Activated T-helper 2 cell treated with anti-CD3 and anti-CD28 coated beads, Interferon-gamma antibody, Interleukin-2, Interleukin-4, amounts not matched to agents 10 μg/mL and 5 μg/mL and 100 μg/mL, durations not matched to agents 14 hours and 24 hours and 36 hours (primary cell): ENCODE measurements at regions not wholly inside any gene's neighbourhood (a gene's known extent, or its start where the extent isn't known, plus 50 kb on each side); places are given as distances from the start of the nearest gene placed in this dataset.
"Not testable (repeated sequence)": the region's sequence is repeated elsewhere in the genome, so short reads cannot be mapped to it uniquely, and the experiment has no call there.

Experiments used
- DNase-seq: peaks from one replicate; pipeline ENCODE4 v3.0.0; 2021; ENCODE audit warnings: low spot score
- H3K27ac Mint-ChIP-seq: one replicate; pipeline ENCODE4 v1.8.0; 2021; ENCODE audit warnings: mixed read lengths
- H3K27me3 Mint-ChIP-seq: one replicate; pipeline ENCODE4 v1.8.0; 2021; ENCODE audit warnings: low read depth, mixed read lengths
- H3K36me3 Mint-ChIP-seq: one replicate; pipeline ENCODE4 v1.8.0; 2021; ENCODE audit warnings: low read depth, mixed read lengths
- H3K4me1 Mint-ChIP-seq: one replicate; pipeline ENCODE4 v1.8.0; 2021; ENCODE audit warnings: low read depth, mixed read lengths
- H3K4me3 Mint-ChIP-seq: one replicate; pipeline ENCODE4 v1.8.0; 2021; ENCODE audit warnings: low read depth, mild to moderate bottlenecking, moderate library complexity, mixed read lengths
- H3K9me3 Mint-ChIP-seq: one replicate; pipeline ENCODE4 v1.8.0; 2021; ENCODE audit warnings: mixed read lengths
- intact Hi-C: fragments of 100-400 bp; cut with micrococcal nuclease; formaldehyde crosslinking; loops from one replicate; pipeline ENCODE4 v1.15.1; 2023

DNA sequence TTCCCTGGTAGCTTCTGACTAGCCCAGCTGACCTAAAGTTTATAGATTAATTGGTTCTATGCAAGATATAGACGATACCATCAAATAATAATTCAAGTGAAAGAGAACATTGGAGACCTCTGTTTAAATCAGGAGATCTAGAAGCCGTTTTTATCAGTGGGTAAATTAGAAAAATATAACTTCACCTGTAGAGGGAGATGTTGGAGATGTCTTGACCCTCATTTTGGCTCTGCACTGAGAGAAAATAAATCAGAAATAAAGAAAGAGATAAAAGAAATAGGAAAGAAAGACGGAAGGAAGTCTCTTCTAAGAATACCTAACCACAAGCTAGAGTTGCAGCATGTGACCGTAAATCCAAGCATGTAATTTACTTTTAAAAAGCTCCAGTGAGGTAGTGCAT lies 684.5 kb downstream of the C12orf50 start:
- Mint-ChIP-seq H3K4me1 (no peaks in the 10 kb centered on the region), H3K36me3 (no peaks in the 10 kb centered on the region), H3K4me3 (no peak overlapping the region), H3K27me3 (no peaks in the 10 kb centered on the region), H3K9me3 (peaks cover 12% of the 10 kb centered on the region), H3K27ac (no peak overlapping the region)
- intact Hi-C loops: no loop called here
- DNase-seq: no peak

- no peaks in the 10 kb centered on the region for H3K27me3 Mint-ChIP-seq
- H3K9me3 Mint-ChIP-seq: peaks cover 9% of the 10 kb centered on the region
- no peak overlapping the region for H3K4me3 Mint-ChIP-seq
- intact Hi-C loops: no loop called here
- no peaks in the 10 kb centered on the region for H3K36me3 Mint-ChIP-seq
- H3K4me1 Mint-ChIP-seq: no peaks in the 10 kb centered on the region
- H3K27ac Mint-ChIP-seq: no peak overlapping the region
- no peak for DNase-seq
Measured at GRCh38 chr12:87338681-87339080, 690.5 kb downstream of the C12orf50 start.

- H3K27me3 Mint-ChIP-seq: no peaks in the 10 kb centered on the region
Measured at GRCh38 chr12:87336814-87337336, 692.3 kb downstream of the C12orf50 start.

GRCh38 chr12:87332987-87333726 lies 696.0 kb downstream of the C12orf50 start:
- Mint-ChIP-seq H3K4me1 (no peaks in the 10 kb centered on the region), H3K27me3 (no peaks in the 10 kb centered on the region), H3K36me3 (no peaks in the 10 kb centered on the region), H3K9me3 (no peaks in the 10 kb centered on the region), H3K27ac (no peak overlapping the region), H3K4me3 (no peak overlapping the region)
- intact Hi-C loops: no loop called here
- DNase-seq: no peak

More at GRCh38 chr12:87336814-87337336, 692.3 kb downstream of the C12orf50 start:
- DNase-seq: no peak
- intact Hi-C loops: no loop called here
- Mint-ChIP-seq H3K9me3 (peaks cover 6% of the 10 kb centered on the region), H3K4me3 (no peak overlapping the region), H3K27ac (no peak overlapping the region), H3K36me3 (no peaks in the 10 kb centered on the region), H3K4me1 (no peaks in the 10 kb centered on the region)

- H3K36me3 Mint-ChIP-seq, H3K4me3 Mint-ChIP-seq, H3K27ac Mint-ChIP-seq, H3K27me3 Mint-ChIP-seq, DNase-seq, H3K9me3 Mint-ChIP-seq, H3K4me1 Mint-ChIP-seq, intact Hi-C loops: not testable (repeated sequence)
Measured at GRCh38 chr12:87330071-87330555, 699.1 kb downstream of the C12orf50 start.

GRCh38 chr12:87329076-87329863 lies 699.9 kb downstream of the C12orf50 start:
- H3K27ac Mint-ChIP-seq: no peak overlapping the region
- no peaks in the 10 kb centered on the region for H3K27me3 Mint-ChIP-seq
- H3K4me3 Mint-ChIP-seq: no peak overlapping the region
- H3K36me3 Mint-ChIP-seq: no peaks in the 10 kb centered on the region
- no peaks in the 10 kb centered on the region for H3K4me1 Mint-ChIP-seq
- intact Hi-C loops: no loop called here
- peaks cover 3% of the 10 kb centered on the region for H3K9me3 Mint-ChIP-seq
- DNase-seq: no peak

DNA sequence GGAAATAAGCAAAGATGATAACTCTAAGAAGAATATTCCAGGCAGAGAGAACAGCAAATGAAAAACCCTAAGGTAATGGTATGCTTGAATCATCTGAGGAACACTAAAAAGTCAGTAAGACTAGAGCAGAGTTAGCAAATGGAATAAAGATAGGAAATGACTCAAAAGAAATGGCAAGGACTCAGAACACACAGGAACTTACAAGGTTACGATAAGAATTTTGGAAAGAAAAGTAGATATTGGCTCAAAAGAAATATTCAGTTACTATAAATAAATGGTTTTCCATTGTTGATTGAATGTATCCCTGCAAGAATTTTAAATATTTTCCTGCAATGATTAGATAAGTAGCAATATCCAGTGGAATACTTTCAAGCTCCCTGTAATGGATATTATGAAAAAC lies 705.8 kb downstream of the C12orf50 start:
- DNase-seq: no peak
- intact Hi-C loops: no loop called here
- H3K27ac Mint-ChIP-seq: no peak overlapping the region
- peaks cover 5% of the 10 kb centered on the region for H3K9me3 Mint-ChIP-seq
- H3K27me3 Mint-ChIP-seq: no peaks in the 10 kb centered on the region
- no peak overlapping the region for H3K4me3 Mint-ChIP-seq
- H3K4me1 Mint-ChIP-seq: no peaks in the 10 kb centered on the region
- no peaks in the 10 kb centered on the region for H3K36me3 Mint-ChIP-seq

- no peak for DNase-seq
- Mint-ChIP-seq H3K4me1 (no peaks in the 10 kb centered on the region), H3K36me3 (no peaks in the 10 kb centered on the region), H3K9me3 (peaks cover 5% of the 10 kb centered on the region), H3K27me3 (no peaks in the 10 kb centered on the region), H3K27ac (no peak overlapping the region), H3K4me3 (no peak overlapping the region)
- intact Hi-C loops: no loop called here
Measured at GRCh38 chr12:87320724-87321123, 708.5 kb downstream of the C12orf50 start.

DNA sequence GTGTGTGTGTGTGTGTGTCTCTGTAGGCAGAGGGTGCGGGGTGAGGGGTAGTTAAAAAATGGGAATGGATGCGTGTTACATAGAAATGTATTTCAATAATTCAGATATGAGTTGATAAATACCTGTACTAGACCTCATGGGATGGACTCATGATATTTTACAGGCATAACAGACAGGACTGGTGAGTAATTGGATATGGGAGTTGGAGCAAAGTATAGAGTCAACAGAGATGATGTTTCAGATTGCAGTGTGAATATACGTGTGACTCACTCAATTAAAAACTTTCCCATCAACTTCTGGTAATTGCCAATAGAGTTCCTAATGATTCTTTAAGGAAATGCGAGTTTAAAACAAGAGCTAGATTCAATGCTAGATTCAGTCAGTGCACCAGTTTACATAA lies 711.9 kb downstream of the C12orf50 start:
- H3K27ac Mint-ChIP-seq: no peak overlapping the region
- no peaks in the 10 kb centered on the region for H3K4me1 Mint-ChIP-seq
- H3K27me3 Mint-ChIP-seq: no peaks in the 10 kb centered on the region
- intact Hi-C loops: no loop called here
- no peak overlapping the region for H3K4me3 Mint-ChIP-seq
- no peak for DNase-seq
- H3K36me3 Mint-ChIP-seq: no peaks in the 10 kb centered on the region
- no peaks in the 10 kb centered on the region for H3K9me3 Mint-ChIP-seq

GRCh38 chr12:87311206-87311605 lies 718.0 kb downstream of the C12orf50 start:
- Mint-ChIP-seq H3K9me3 (no peaks in the 10 kb centered on the region), H3K27ac (no peak overlapping the region), H3K4me1 (no peaks in the 10 kb centered on the region), H3K36me3 (no peaks in the 10 kb centered on the region), H3K4me3 (no peak overlapping the region), H3K27me3 (no peaks in the 10 kb centered on the region)
- intact Hi-C loops: no loop called here
- no peak for DNase-seq

DNA sequence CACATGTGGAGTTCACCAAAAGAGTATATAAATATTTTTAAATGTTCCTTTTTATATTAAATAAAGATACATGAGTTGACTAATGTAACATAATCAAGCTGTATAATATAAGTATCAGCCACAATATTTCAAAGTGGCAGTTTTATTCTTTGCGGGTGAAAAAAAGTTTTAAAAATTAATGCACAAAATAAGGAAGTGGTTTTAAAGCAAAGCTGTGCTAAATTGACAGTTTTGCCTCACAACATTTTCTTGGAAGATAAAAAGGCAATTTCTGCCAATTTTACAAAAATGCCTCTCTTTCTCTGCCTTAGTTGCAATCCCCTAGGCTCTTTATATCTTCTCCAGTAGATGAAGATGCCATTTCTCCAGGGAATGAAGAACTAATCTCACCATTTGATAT lies 719.1 kb downstream of the C12orf50 start:
- Mint-ChIP-seq H3K4me1 (no peaks in the 10 kb centered on the region), H3K9me3 (no peaks in the 10 kb centered on the region), H3K4me3 (no peak overlapping the region), H3K36me3 (no peaks in the 10 kb centered on the region), H3K27ac (no peak overlapping the region), H3K27me3 (no peaks in the 10 kb centered on the region)
- intact Hi-C loops: no loop called here
- no peak for DNase-seq

DNA sequence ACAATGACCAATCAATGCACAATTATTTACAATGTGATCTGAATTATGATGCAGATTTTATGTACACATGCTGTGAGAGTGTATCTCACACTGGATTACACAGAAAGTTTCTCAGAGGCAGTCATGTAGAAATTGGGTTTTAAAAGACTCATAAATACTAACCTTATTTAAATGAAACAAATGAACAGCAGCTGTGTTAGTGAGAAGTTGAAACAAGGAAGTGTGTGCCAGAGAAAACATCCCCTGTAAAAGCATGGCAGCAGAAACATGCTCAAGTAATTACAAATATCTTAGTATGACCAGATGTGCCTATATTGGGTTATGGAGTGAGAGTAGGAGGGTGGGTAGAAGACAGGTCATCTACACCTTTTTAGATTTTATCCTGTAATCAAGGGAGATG lies 723.7 kb downstream of the C12orf50 start:
- intact Hi-C loops: no loop called here
- no peak overlapping the region for H3K27ac Mint-ChIP-seq
- no peaks in the 10 kb centered on the region for H3K27me3 Mint-ChIP-seq
- H3K4me3 Mint-ChIP-seq: no peak overlapping the region
- no peaks in the 10 kb centered on the region for H3K9me3 Mint-ChIP-seq
- DNase-seq: no peak
- no peaks in the 10 kb centered on the region for H3K4me1 Mint-ChIP-seq
- no peaks in the 10 kb centered on the region for H3K36me3 Mint-ChIP-seq

GRCh38 chr12:87304406-87304805 lies 724.8 kb downstream of the C12orf50 start:
- no peaks in the 10 kb centered on the region for H3K27me3 Mint-ChIP-seq

More at GRCh38 chr12:87304406-87304805, 724.8 kb downstream of the C12orf50 start:
- Mint-ChIP-seq H3K27ac (no peak overlapping the region), H3K4me3 (no peak overlapping the region), H3K36me3 (no peaks in the 10 kb centered on the region), H3K9me3 (no peaks in the 10 kb centered on the region), H3K4me1 (no peaks in the 10 kb centered on the region)
- intact Hi-C loops: no loop called here
- no peak for DNase-seq
